SK-N-SH treated with all-trans-retinoic acid at 6 μM for 48 hours (cell line): ENCODE measurements at regions not wholly inside any gene's neighbourhood (a gene's known extent, or its start where the extent isn't known, plus 50 kb on each side); places are given as distances from the start of the nearest gene placed in this dataset.

Source experiments
- ATAC-seq: fragments of 200-7000 bp; cut with Tn5 transposase; 3 replicates; pipeline ENCODE4 v1.9.1; 2020; ENCODE audit warnings: mild to moderate bottlenecking, moderate library complexity
- ARNTL ChIP-seq: fragments of 450-650 bp; formaldehyde crosslinking; IDR thresholded peaks from 2 replicates; pipeline ENCODE4 v1.5.0; 2020; ENCODE audit warnings: low read depth, mild to moderate bottlenecking, moderate library complexity, borderline replicate concordance
- BACH2 ChIP-seq: fragments of 250-450 bp; sonication (Bioruptor Pico); IDR thresholded peaks from 2 replicates; pipeline ENCODE4 v1.9.0; 2021; ENCODE audit warnings: mild to moderate bottlenecking, borderline replicate concordance
- CREB5 ChIP-seq: fragments of 250-450 bp; sonication (Bioruptor Pico); IDR thresholded peaks from 2 replicates; pipeline ENCODE4 v1.5.1; 2020; ENCODE audit warnings: low read depth, mild to moderate bottlenecking, moderate library complexity
- CSDC2 ChIP-seq: fragments of 250-450 bp; sonication (Bioruptor Pico); IDR thresholded peaks from 2 replicates; pipeline ENCODE4 v1.5.0; 2020; ENCODE audit warnings: mild to moderate bottlenecking, moderate library complexity
- CSRNP3 ChIP-seq: fragments of 250-450 bp; sonication (Bioruptor Pico); IDR thresholded peaks from 2 replicates; pipeline ENCODE4 v1.5.1; 2021; ENCODE audit warnings: mild to moderate bottlenecking, moderate library complexity
- ESRRG ChIP-seq: fragments of 250-450 bp; sonication (Bioruptor Pico); IDR thresholded peaks from 2 replicates; pipeline ENCODE4 v1.6.1; 2021; ENCODE audit warnings: mild to moderate bottlenecking
- ISL1 ChIP-seq: fragments of 250-450 bp; sonication (Bioruptor Pico); IDR thresholded peaks from 2 replicates; pipeline ENCODE4 v2.1.2; 2022; ENCODE audit warnings: mild to moderate bottlenecking, moderate library complexity
- OSR1 ChIP-seq: fragments of 250-450 bp; sonication (Bioruptor Pico); IDR thresholded peaks from 2 replicates; pipeline ENCODE4 v1.8.0; 2022; ENCODE audit warnings: moderate library complexity, mild to moderate bottlenecking, inconsistent platforms
- PATZ1 ChIP-seq: fragments of 250-450 bp; sonication (Bioruptor Pico); IDR thresholded peaks from 2 replicates; pipeline ENCODE4 v1.8.0; 2020; ENCODE audit warnings: mild to moderate bottlenecking, moderate library complexity, borderline replicate concordance
- POU6F1 ChIP-seq: fragments of 250-450 bp; sonication (Bioruptor Pico); IDR thresholded peaks from 2 replicates; pipeline ENCODE4 v1.8.0; 2021; ENCODE audit warnings: low read depth, mild to moderate bottlenecking, moderate library complexity, borderline replicate concordance
- PPARA ChIP-seq: fragments of 250-450 bp; sonication (Bioruptor Pico); IDR thresholded peaks from 2 replicates; pipeline ENCODE4 v1.5.0; 2020; ENCODE audit warnings: mild to moderate bottlenecking, borderline replicate concordance
- RARB ChIP-seq: fragments of 250-450 bp; sonication (Bioruptor Pico); IDR thresholded peaks from 2 replicates; pipeline ENCODE4 v1.8.0; 2021; ENCODE audit warnings: mild to moderate bottlenecking, moderate library complexity
- SNAI2 ChIP-seq: fragments of 250-450 bp; sonication (Bioruptor Pico); IDR thresholded peaks from 2 replicates; pipeline ENCODE4 v1.5.0; 2020; ENCODE audit warnings: mild to moderate bottlenecking, moderate library complexity
- TCF4 ChIP-seq: fragments of 250-450 bp; sonication (Bioruptor Pico); IDR thresholded peaks from 2 replicates; pipeline ENCODE4 v1.8.0; 2021; ENCODE audit warnings: mild to moderate bottlenecking, moderate library complexity, borderline replicate concordance
- TOX ChIP-seq: fragments of 250-450 bp; sonication (Bioruptor Pico); IDR thresholded peaks from 2 replicates; pipeline ENCODE4 v1.8.0; 2021; ENCODE audit warnings: mild to moderate bottlenecking, moderate library complexity, borderline replicate concordance
- TSHZ2 ChIP-seq: fragments of 250-450 bp; sonication (Bioruptor Pico); IDR thresholded peaks from 2 replicates; pipeline ENCODE4 v1.5.0; 2020; ENCODE audit warnings: mild to moderate bottlenecking, moderate library complexity
- ZC3H10 ChIP-seq: fragments of 250-450 bp; sonication (Bioruptor Pico); IDR thresholded peaks from 2 replicates; pipeline ENCODE4 v1.5.1; 2021; ENCODE audit warnings: mild to moderate bottlenecking, moderate library complexity
- ZFP3 ChIP-seq: fragments of 250-450 bp; sonication (Bioruptor Pico); IDR thresholded peaks from 2 replicates; pipeline ENCODE4 v1.5.0; 2020; ENCODE audit warnings: mild to moderate bottlenecking, moderate library complexity
- ZFP30 ChIP-seq: fragments of 450-650 bp; formaldehyde crosslinking; IDR thresholded peaks from 2 replicates; pipeline ENCODE4 v1.5.0; 2022; ENCODE audit warnings: mild to moderate bottlenecking, moderate library complexity
- ZNF565 ChIP-seq: fragments of 450-650 bp; formaldehyde crosslinking; conservative IDR thresholded peaks from 2 replicates; pipeline ENCODE4 v1.5.0; 2020; ENCODE audit warnings: low read depth, mild to moderate bottlenecking, moderate library complexity
- ZNF70 ChIP-seq: fragments of 450-650 bp; formaldehyde crosslinking; IDR thresholded peaks from 2 replicates; pipeline ENCODE4 v1.5.0; 2020; ENCODE audit warnings: mild to moderate bottlenecking, moderate library complexity
- ZNF8 ChIP-seq: fragments of 450-650 bp; formaldehyde crosslinking; IDR thresholded peaks from 2 replicates; pipeline ENCODE4 v1.5.0; 2020; ENCODE audit warnings: mild to moderate bottlenecking, moderate library complexity

GRCh38 chr7:155930527-155930926 is 118.3 kb upstream of the SHH start:
- TF ChIP-seq PPARA (no peak), TCF4 (CRISPR knock-in tag) (no peak), ZNF8 (CRISPR knock-in tag) (no peak), TSHZ2 (CRISPR knock-in tag) (no peak), ZFP3 (CRISPR knock-in tag) (no peak), CSDC2 (no peak), ARNTL (CRISPR knock-in tag) (no peak), ISL1 (CRISPR knock-in tag) (no peak), ZNF70 (CRISPR knock-in tag) (no peak)
- no peak for ATAC-seq

- ATAC-seq: no peak
- TF ChIP-seq SNAI2 (no peak), OSR1 (CRISPR knock-in tag) (no peak), CSDC2 (no peak), ZFP3 (CRISPR knock-in tag) (no peak), ZNF70 (CRISPR knock-in tag) (no peak), ESRRG (CRISPR knock-in tag) (no peak), ZNF8 (CRISPR knock-in tag) (no peak), CREB5 (CRISPR knock-in tag) (no peak), CSRNP3 (no peak), PATZ1 (no peak)
Observed at GRCh38 chr7:155930061-155930460, 117.8 kb upstream of the SHH start.

- TF ChIP-seq ZNF70 (CRISPR knock-in tag) (no peak), PATZ1 (no peak), CSDC2 (no peak), ZFP30 (CRISPR knock-in tag) (no peak), ISL1 (CRISPR knock-in tag) (no peak), SNAI2 (no peak), ARNTL (CRISPR knock-in tag) (no peak)
- ATAC-seq: no peak
Observed at GRCh38 chr7:155928583-155928982, 116.3 kb upstream of the SHH start.

GRCh38 chr7:155927905-155928304 is 115.6 kb upstream of the SHH start:
- ATAC-seq: no peak
- no peak for TF ChIP-seq BACH2 (CRISPR knock-in tag)
- no peak for TF ChIP-seq OSR1 (CRISPR knock-in tag)
- no peak for TF ChIP-seq CREB5 (CRISPR knock-in tag)
- TF ChIP-seq POU6F1 (CRISPR knock-in tag): no peak
- no peak for TF ChIP-seq ZNF8 (CRISPR knock-in tag)
- TF ChIP-seq TCF4 (CRISPR knock-in tag): no peak
- TF ChIP-seq ESRRG (CRISPR knock-in tag): no peak
- TF ChIP-seq ZNF565 (CRISPR knock-in tag): no peak
- no peak for TF ChIP-seq ZC3H10 (CRISPR knock-in tag)
- TF ChIP-seq ZFP30 (CRISPR knock-in tag): no peak
- TF ChIP-seq TOX (CRISPR knock-in tag): no peak
- TF ChIP-seq CSRNP3: no peak
- no peak for TF ChIP-seq RARB (CRISPR knock-in tag)
- TF ChIP-seq ZFP3 (CRISPR knock-in tag): no peak
- TF ChIP-seq CSDC2: no peak
- TF ChIP-seq ISL1 (CRISPR knock-in tag): no peak
- TF ChIP-seq, all 23 proteins: peak for 0
